ENCODE measurements at regions not wholly inside any gene's neighbourhood (a gene's known extent, or its start where the extent isn't known, plus 50 kb on each side); places are given as distances from the start of the nearest gene placed in this dataset.

- TF ChIP-seq CTCF (IDR thresholded peaks at IDR 0.05), result no peak
- no peak for TF ChIP-seq POLR2A (IDR thresholded peaks at IDR 0.05)
Measured at GRCh38 chr5:10831419-10831818, 70.4 kb upstream of the DAP start.
